LoVo (cell line): ENCODE measurements at regions not wholly inside any gene's neighbourhood (a gene's known extent, or its start where the extent isn't known, plus 50 kb on each side); places are given as distances from the start of the nearest gene placed in this dataset.

Source experiments
- DNase-seq: peaks from one replicate; pipeline ENCODE4 v3.0.0-alpha.2; 2016; ENCODE audit warnings: low spot score

DNA sequence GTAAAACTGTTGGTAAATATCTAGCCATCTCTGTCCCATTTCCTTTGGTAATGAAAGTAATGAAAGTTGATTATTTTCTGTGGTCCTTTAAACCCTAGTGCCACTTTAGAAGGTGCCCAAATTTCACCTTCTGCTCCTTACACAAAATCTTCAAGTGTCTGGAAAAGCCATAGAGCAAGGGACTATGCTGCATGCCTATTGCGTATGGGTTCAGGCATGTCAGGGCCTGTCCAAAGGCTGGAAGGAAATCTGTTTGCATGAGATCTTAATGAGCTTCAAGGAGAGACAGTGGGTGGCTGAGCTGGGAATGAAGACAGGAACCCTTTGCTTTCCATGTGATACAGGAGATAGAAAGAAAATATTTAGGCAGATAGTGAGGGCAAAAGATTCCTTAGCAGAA is 66.6 kb upstream of the CCN6 start:
- no peak for DNase-seq

DNA sequence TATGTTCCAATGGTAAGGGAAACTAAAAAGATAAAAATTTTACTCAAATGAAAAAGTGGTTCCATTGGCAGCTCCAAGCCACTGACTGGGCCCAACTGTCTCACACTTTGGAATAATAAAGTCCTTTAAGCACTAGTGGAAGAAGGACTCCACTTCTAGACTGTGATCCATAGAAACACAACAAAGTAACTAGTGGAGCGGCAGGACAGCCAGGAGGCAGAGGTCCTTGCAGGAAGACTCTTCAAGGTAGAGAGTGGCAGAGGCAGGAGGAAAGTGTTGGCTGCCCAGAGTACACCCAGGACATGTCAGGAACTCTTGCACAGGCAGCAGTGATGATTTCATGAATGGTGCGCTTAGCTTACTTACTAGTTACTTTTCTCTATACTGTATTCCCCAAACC is 65.0 kb upstream of the CCN6 start:
- DNase-seq, result no peak

DNA sequence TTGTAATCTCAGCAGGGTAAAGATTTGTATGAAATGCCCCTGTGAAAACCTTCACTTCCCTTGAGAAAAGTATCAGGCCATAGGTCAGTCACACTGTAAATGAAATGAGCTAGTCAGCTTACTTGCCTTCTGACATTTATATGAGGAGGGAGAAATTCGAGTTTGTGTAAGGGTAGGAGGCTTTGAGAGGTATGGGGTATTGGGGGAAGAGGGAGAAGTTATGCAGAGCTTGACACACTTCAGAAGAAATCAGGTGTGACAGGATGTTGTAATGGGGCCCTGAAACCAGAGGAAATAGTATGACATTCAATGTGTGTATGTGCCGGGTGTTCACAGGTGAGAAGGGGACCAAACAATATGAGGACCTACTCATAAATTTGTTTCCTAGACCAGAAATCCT is 64.2 kb upstream of the CCN6 start:
- no peak for DNase-seq

DNA sequence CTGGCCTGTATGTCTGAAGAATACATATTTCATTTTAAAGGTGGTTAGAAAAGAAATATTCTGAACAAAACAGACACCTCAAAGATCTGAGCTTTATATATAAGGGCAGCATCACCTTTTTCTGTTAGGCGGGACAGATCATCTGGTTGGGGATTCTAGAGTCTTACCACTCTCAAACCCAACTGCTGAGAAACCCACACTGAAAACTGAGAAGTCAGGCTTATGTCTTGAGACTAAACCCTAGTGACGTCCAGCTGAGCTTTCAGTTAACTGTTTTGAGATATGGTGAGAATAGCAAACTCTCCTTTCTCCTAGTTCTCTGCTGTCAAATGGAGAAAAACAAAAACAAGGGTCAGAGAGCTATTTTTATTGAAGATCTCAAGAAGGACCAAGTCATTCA is 63.7 kb upstream of the CCN6 start:
- no peak for DNase-seq

DNA sequence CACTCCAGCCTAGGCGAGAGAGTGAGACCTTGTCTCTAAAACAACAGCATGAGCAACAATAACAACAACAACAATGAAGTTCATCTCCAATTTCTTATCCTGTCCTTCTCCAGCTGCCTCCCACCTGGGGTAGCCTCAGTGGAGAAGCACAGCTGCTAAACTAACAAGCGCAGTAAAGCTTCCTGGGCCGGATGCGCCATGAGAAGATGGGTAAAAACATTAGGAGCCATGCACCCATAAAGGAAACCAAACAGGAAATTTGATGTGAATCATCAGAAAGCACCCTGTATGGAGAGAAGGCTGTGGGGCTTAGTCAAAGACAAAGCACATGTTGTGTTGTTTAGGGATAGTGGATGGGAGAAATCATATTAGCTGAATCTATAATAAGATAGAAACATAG is 61.1 kb upstream of the CCN6 start:
- no peak for DNase-seq

DNA sequence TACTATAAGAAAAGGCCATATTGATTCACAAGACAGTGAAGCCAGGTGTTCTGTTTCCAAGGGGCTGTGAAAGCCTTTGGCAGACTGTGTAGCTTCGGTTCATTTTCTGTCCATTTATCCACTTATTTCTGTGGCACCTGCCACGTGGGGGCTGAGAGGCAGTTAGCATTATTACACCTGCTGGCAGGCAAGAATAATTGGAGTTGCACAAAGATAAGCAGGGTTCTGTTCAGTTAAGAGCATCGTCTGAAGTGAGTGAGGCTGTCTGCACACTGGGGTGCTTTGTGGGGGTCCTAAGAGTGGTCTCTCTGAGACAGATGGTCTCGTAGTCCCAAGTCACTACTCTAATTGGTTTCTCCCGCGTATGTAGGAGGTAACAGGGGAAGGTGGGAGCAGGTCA is 60.6 kb upstream of the CCN6 start:
- DNase-seq, result no peak

DNA sequence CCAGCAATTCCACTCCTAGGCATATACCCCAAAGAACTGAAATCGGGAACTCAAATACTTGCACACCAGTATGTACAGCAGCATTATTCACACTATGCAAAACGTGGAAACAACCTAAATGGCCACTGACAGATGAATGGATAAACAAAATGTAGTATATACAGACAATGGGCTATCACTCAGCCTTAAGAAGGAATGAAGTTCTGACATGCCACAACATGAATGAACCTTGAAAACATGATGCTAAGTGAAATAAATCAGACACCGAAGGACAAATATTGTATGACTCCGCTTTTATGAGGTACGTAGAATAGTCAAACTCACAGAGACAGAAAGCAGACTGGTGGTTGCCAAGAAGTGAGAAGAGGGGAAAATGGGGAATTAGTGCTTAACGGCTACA is 59.1 kb upstream of the CCN6 start:
- DNase-seq, result no peak

DNA sequence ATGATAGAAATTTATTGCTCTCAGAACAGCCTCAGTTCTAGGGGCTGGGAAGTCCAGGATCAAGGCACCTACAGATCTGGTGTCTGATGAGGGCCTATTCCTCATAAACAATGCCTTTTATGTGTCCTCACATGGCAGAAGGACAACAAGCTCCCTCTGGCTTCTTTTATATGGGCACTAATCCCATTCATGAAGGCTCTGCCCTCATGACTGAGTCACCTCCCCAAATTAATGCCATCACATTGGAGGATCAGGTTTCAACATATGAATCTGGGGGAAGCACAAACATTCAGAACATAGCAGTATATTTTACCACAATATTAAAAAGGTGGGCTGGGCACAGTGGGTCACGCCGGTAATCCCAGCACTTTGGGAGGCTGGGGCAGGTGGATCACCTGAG is 58.5 kb upstream of the CCN6 start:
- no peak for DNase-seq

DNA sequence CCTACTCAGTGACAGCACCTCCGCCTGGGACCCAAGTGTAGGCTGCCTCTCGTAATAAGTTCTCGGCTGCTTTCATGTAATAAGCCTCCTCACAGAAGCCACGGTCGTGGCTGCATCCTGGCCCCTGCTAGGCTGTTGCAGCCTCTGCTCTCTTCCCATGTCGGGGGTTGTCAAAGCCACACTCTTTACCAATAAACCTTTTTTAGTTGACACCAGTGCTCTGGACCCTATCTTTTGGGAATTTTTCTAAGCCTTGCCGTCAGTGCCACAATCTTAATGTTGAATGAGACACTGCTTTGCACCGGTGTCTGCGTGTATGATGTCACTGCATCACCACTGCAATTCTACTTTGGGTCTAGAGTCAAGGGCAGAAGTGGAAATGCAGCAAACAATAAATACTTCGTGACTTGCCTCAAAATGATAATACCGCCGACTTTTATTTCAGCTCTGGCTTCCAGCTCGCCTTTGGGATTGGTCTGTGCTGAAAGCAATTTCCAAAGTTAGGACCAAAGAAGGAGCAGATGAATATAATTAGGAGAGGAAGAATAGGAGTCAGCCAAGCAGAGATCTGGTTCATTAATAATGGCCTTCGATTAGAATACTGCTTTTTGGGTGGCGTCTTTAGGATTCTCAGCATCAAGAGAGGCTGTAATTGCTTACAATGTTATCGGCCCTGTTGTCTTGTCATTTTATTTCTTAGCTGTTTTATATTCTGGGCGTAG is 57.6 kb upstream of the CCN6 start:
- no peak for DNase-seq

DNA sequence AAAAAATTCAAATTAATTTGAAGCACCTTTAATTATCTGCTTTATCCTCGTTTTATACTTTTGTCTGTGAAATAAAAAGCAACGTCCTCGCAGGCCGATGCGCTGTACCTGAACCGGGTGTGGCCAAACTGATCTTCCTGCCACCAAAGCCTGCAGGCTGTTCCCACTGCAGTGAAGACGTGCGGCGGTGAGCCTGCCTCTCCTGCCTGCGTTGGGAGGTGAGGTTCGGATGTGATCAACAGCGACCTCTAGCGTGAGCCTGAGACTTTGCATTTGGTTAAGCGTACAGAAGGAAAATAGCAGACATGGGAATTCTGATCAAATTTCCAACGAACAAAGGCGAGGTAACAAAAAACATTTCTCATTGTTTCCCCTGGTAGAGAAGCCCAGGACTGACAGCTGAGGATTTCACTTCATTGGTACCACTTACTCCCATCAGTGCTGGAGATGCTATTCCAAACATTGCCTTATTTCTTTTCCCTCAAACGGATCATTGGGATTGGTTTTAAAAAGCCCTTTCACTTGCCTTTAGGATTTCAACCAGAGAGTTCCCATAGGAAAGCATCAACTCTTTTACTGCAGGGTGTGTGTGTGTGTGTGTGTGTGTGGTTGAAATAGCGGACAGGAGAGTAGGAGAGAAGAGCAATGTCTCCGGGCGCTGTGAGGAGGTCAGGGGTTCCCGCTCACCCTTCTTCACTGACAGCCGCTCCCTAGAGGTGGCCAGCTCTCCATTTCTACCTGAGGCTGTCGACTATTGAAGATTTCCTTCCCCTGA is 56.6 kb upstream of the CCN6 start:
- peak; percentile 82 for DNase-seq

DNA sequence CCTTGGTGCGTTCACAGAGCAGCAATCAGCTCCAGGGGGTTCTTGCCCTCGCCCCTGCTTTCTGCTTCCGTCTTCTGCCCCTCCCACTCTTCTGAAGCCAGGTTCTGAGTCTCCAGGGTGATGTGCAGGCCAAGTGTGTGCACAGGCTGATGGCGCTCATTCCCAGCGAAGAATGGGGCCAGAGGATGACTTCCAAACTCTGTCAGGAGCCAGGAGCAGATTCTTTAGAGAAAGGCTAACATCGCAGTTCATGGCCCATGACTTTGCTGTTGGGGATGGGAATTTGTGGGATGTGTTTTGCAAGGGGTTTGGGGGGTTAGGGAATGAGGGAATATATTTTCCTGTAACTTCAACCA is 56.1 kb upstream of the CCN6 start:
- no peak for DNase-seq

DNA sequence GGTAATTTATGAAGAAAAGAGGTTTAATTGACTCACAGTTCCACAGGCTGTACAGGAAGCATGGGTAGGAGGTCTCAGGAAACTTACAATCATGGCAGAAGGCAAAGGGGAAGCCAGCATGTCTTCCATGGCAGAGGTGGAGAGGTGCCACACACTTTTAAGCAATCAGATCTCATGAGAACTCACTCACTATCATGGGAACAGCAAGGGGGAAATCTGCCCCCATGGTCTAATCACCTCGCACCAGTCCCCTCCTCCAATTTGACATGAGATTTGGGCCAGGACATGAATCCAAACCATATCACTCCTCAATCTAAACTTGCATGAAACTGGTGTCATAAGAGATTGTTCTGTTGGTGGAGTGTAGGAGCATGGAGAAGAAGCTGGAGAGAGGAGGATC is 51.6 kb upstream of the CCN6 start:
- DNase-seq, result no peak
